ENCODE measurements at regions not wholly inside any gene's neighbourhood (a gene's known extent, or its start where the extent isn't known, plus 50 kb on each side); places are given as distances from the start of the nearest gene placed in this dataset.

DNA sequence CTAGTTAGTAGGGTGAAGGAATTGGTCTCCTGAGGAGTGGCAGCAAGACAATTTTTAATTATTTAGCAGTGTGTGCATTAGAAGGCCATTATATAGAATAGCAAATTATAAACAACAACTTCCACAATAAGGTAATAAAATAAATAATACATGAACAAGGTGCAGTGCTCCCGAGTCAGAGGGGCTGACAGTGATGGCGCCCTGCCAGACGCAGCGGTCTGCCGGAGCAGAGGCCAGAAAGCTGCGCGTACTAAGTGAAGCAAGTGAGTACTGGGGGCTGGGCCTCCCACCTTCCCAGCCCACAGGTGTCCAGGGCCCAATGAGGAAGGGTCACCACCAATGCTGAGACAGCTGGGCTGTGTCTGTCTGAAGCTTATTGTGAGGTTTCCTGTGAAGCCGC is 72.0 kb upstream of the VRK1 start:
- H3K36me3 ChIP-seq: no peaks in the 10 kb centered on the region
- TF ChIP-seq, protein P1, sequence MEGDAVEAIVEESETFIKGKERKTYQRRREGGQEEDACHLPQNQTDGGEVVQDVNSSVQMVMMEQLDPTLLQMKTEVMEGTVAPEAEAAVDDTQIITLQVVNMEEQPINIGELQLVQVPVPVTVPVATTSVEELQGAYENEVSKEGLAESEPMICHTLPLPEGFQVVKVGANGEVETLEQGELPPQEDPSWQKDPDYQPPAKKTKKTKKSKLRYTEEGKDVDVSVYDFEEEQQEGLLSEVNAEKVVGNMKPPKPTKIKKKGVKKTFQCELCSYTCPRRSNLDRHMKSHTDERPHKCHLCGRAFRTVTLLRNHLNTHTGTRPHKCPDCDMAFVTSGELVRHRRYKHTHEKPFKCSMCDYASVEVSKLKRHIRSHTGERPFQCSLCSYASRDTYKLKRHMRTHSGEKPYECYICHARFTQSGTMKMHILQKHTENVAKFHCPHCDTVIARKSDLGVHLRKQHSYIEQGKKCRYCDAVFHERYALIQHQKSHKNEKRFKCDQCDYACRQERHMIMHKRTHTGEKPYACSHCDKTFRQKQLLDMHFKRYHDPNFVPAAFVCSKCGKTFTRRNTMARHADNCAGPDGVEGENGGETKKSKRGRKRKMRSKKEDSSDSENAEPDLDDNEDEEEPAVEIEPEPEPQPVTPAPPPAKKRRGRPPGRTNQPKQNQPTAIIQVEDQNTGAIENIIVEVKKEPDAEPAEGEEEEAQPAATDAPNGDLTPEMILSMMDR (IDR thresholded peaks at IDR 0.05): no peak
- H3K9me3 ChIP-seq: no peaks in the 10 kb centered on the region
- H3K4me1 ChIP-seq: no peaks in the 10 kb centered on the region
- no peaks in the 10 kb centered on the region for H3K27me3 ChIP-seq
- no peak overlapping the region for H3K4me3 ChIP-seq
- DNase-seq (ENCODE audit: low spot score): no peak
- H3K27ac ChIP-seq: no peak overlapping the region

- no peaks in the 10 kb centered on the region for H3K4me1 ChIP-seq
- no peak overlapping the region for H3K4me3 ChIP-seq
- no peaks in the 10 kb centered on the region for H3K9me3 ChIP-seq
- no peak overlapping the region for H3K27ac ChIP-seq
- TF ChIP-seq, protein P1 (IDR thresholded peaks at IDR 0.05): no peak
- no peaks in the 10 kb centered on the region for H3K27me3 ChIP-seq
- no peaks in the 10 kb centered on the region for H3K36me3 ChIP-seq
- no peak for DNase-seq (ENCODE audit: low spot score)
Measured at GRCh38 chr14:96727073-96727472, 70.1 kb upstream of the VRK1 start.

DNA sequence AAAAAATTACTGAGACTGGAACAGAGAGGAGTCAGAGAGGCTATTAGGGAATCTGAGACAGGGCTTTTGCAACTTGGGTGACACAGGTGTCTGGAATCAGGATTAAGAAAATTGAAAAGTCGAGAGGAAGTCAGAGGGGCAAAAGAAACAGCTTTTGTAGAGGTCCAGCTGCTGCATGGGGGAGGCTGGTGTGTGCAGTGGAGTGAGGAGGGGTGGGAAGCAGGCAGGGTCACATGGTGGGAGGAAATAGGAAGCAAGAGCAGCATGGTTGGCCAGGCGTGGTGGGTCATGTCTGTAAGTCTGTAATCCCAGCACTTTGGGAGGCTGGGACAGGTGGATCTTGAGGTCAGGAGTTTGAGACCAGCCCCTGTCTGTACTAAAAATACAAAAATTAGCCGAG is 69.7 kb upstream of the VRK1 start:
- TF ChIP-seq, protein P1 (IDR thresholded peaks at IDR 0.05): no peak
- H3K4me1 ChIP-seq: no peaks in the 10 kb centered on the region
- no peak for DNase-seq (ENCODE audit: low spot score)
- H3K36me3 ChIP-seq: no peaks in the 10 kb centered on the region
- H3K4me3 ChIP-seq: no peak overlapping the region
- no peaks in the 10 kb centered on the region for H3K9me3 ChIP-seq
- no peak overlapping the region for H3K27ac ChIP-seq
- no peaks in the 10 kb centered on the region for H3K27me3 ChIP-seq

DNA sequence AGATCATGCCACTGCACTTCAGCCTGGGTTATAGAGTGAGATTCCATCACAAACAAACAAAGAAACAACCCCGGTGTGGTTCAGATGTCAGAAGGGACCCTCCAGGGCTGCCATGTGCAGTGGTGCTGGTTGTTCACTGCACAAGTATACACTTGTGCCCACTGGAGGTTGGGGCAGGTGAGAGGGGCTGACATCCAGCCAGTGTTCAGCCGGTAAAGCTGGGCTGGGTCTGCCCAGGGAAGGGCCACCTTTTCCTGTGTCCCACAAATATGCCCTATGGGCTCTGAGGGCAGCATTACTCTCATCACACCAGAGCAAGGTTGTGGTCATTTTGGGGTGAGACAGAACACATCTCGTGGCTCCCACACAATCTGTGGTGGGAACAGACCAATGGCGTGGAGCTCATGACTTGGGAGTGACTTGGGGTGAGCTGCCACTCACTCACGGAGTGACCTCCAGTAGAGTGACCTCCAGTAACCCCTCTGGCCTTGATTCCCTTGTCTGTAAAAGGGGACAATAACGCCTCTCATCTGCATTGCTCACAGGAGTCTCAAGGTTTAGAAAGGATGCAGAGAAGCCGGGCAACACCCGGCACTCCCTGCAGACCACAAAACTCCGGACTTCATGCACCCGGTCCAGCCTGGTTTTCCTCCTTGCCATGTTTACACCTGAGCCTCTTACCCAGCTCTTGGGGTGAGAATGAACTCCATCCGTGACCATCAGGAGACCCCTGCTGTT is 69.0 kb upstream of the VRK1 start:
- no peaks in the 10 kb centered on the region for H3K36me3 ChIP-seq
- TF ChIP-seq, protein P1 (IDR thresholded peaks at IDR 0.05): no peak
- H3K4me3 ChIP-seq: no peak overlapping the region
- no peaks in the 10 kb centered on the region for H3K9me3 ChIP-seq
- no peaks in the 10 kb centered on the region for H3K4me1 ChIP-seq
- H3K27me3 ChIP-seq: no peaks in the 10 kb centered on the region
- no peak for DNase-seq (ENCODE audit: low spot score)
- no peak overlapping the region for H3K27ac ChIP-seq

GRCh38 chr14:96729889-96730288 is 67.3 kb upstream of the VRK1 start:
- Histone ChIP-seq H3K36me3 (no peaks in the 10 kb centered on the region), H3K27me3 (no peaks in the 10 kb centered on the region), H3K4me3 (no peak overlapping the region), H3K9me3 (no peaks in the 10 kb centered on the region), H3K27ac (no peak overlapping the region), H3K4me1 (no peaks in the 10 kb centered on the region)
- TF ChIP-seq, protein P1 (IDR thresholded peaks at IDR 0.05): no peak
- no peak for DNase-seq (ENCODE audit: low spot score)

- H3K27ac ChIP-seq: no peak overlapping the region
- no peak for DNase-seq (ENCODE audit: low spot score)
- H3K4me1 ChIP-seq: no peaks in the 10 kb centered on the region
- no peaks in the 10 kb centered on the region for H3K36me3 ChIP-seq
- H3K9me3 ChIP-seq: no peaks in the 10 kb centered on the region
- no peaks in the 10 kb centered on the region for H3K27me3 ChIP-seq
- TF ChIP-seq, protein P1 (IDR thresholded peaks at IDR 0.05): no peak
- H3K4me3 ChIP-seq: no peak overlapping the region
Measured at GRCh38 chr14:96730386-96730785, 66.8 kb upstream of the VRK1 start.

Measured in right atrium auricular region (tissue), 2 donors.